ENCODE measurements at regions not wholly inside any gene's neighbourhood (a gene's known extent, or its start where the extent isn't known, plus 50 kb on each side); places are given as distances from the start of the nearest gene placed in this dataset.

DNA sequence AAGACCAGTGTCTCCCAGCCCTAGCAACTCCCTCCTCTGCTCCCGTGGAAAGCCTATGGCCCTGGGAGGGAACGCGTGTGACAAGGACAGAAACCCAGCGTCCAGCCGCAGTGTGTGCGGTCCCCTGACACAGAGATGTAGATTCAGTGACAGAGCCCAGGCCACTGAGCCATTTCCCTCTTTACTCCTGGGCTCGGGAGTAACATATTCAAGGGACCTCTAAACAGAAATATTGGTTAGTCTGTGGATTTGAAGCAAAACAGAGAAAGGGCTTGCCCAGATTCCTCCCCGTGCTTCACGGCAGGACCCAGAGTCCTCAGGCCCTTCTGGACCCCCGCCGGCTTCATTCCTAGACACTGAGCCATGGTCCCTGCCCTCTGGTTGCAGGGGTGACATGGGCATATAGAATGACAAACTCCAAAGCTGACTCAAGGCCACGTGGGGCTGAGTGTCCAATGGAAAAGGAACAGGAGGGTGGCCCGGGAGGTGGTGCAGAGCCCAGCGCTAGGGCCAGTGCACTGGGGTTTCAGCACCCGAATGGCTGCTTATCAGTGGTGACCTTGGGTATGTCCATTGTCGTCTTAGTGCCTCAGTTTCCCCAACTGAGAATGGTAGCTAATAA, 248.2 kb downstream of the QKI start:
- TF ChIP-seq, protein P1, sequence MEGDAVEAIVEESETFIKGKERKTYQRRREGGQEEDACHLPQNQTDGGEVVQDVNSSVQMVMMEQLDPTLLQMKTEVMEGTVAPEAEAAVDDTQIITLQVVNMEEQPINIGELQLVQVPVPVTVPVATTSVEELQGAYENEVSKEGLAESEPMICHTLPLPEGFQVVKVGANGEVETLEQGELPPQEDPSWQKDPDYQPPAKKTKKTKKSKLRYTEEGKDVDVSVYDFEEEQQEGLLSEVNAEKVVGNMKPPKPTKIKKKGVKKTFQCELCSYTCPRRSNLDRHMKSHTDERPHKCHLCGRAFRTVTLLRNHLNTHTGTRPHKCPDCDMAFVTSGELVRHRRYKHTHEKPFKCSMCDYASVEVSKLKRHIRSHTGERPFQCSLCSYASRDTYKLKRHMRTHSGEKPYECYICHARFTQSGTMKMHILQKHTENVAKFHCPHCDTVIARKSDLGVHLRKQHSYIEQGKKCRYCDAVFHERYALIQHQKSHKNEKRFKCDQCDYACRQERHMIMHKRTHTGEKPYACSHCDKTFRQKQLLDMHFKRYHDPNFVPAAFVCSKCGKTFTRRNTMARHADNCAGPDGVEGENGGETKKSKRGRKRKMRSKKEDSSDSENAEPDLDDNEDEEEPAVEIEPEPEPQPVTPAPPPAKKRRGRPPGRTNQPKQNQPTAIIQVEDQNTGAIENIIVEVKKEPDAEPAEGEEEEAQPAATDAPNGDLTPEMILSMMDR (IDR thresholded peaks at IDR 0.05 in 4 of 5, conservative IDR thresholded peaks at IDR 0.05 in 1 of 5) = no peak
- no peak for TF ChIP-seq POLR2A (IDR thresholded peaks at IDR 0.05)

Data from gastrocnemius medialis (tissue), 4 donors.